HG02981 (cell line): ENCODE measurements at regions not wholly inside any gene's neighbourhood (a gene's known extent, or its start where the extent isn't known, plus 50 kb on each side); places are given as distances from the start of the nearest gene placed in this dataset.
"Not testable (repeated sequence)": the region's sequence is repeated elsewhere in the genome, so short reads cannot be mapped to it uniquely, and the experiment has no call there.

Experiments used
- ATAC-seq: cut with Tn5 transposase; IDR thresholded peaks from one replicate; pipeline ENCODE4 v1.9.1; 2021; ENCODE audit warnings: mild to moderate bottlenecking, moderate library complexity; ENCODE audit not compliant: unreplicated experiment

- no peak for ATAC-seq
These were observed 292.5 kb upstream of the CNR1 start for GRCh38 chr6:88458662-88459061.

GRCh38 chr6:88456221-88456859 is 290.2 kb upstream of the CNR1 start:
- ATAC-seq = no peak

- no peak for ATAC-seq
These were observed 289.2 kb upstream of the CNR1 start for GRCh38 chr6:88455317-88455716.

- ATAC-seq = no peak
These were observed 288.5 kb upstream of the CNR1 start for GRCh38 chr6:88454658-88455057.

- ATAC-seq = no peak
These were observed 283.6 kb upstream of the CNR1 start for GRCh38 chr6:88449770-88450169.

- no peak for ATAC-seq
These were observed 279.2 kb upstream of the CNR1 start for GRCh38 chr6:88445188-88445965.

GRCh38 chr6:88443554-88443953 is 277.4 kb upstream of the CNR1 start:
- ATAC-seq = no peak

- no peak for ATAC-seq
These were observed 276.6 kb upstream of the CNR1 start for GRCh38 chr6:88442737-88443136.

GRCh38 chr6:88441346-88441745 is 275.2 kb upstream of the CNR1 start:
- ATAC-seq = no peak

- no peak for ATAC-seq
These were observed 261.9 kb upstream of the CNR1 start for GRCh38 chr6:88428068-88428467.

- ATAC-seq = no peak
These were observed 259.9 kb upstream of the CNR1 start for GRCh38 chr6:88426005-88426404.

- no peak for ATAC-seq
These were observed 256.7 kb upstream of the CNR1 start for GRCh38 chr6:88422831-88423230.

- not testable (repeated sequence) for ATAC-seq
These were observed 254.9 kb upstream of the CNR1 start for GRCh38 chr6:88420967-88421488.

- not testable (repeated sequence) for ATAC-seq
These were observed 253.0 kb upstream of the CNR1 start for GRCh38 chr6:88418921-88419810.

GRCh38 chr6:88417361-88417760 is 251.2 kb upstream of the CNR1 start:
- not testable (repeated sequence) for ATAC-seq

- ATAC-seq = no peak
These were observed 247.3 kb upstream of the CNR1 start for GRCh38 chr6:88413459-88413858.

GRCh38 chr6:88408355-88408754 is 242.2 kb upstream of the CNR1 start:
- not testable (repeated sequence) for ATAC-seq

- ATAC-seq = not testable (repeated sequence)
These were observed 240.5 kb upstream of the CNR1 start for GRCh38 chr6:88406674-88407073.

GRCh38 chr6:88403486-88403885 is 237.3 kb upstream of the CNR1 start:
- no peak for ATAC-seq

GRCh38 chr6:88402909-88403308 is 236.8 kb upstream of the CNR1 start:
- ATAC-seq = no peak

GRCh38 chr6:88390998-88391397 is 224.9 kb upstream of the CNR1 start:
- ATAC-seq = not testable (repeated sequence)
